Heart left ventricle (tissue), 13 donors: ENCODE measurements at regions not wholly inside any gene's neighbourhood (a gene's known extent, or its start where the extent isn't known, plus 50 kb on each side); places are given as distances from the start of the nearest gene placed in this dataset.

Experiments
- POLR2A ChIP-seq, 2 donors: fragments of 450-650 bp; IDR thresholded peaks; one replicate each; pipeline ENCODE4 v1.6.1; 2017; ENCODE audit warnings: antibody characterized with exemption in 2 of 2, mild to moderate bottlenecking in 2 of 2, moderate library complexity in 2 of 2
- TF ChIP-seq, protein P1 (sequence below), 12 donors: fragments of 200-600 bp; sonication (generic) in 4 of 12; IDR thresholded peaks; one replicate each; pipeline versions ENCODE4 v1.5.0 to v1.8.0; 2018 to 2022; ENCODE audit warnings: antibody characterized with exemption in 12 of 12, mild to moderate bottlenecking in 5 of 12
- donor health status: ischemic (EF 13 %, LVEDD 7.1; RV severe dilation, severe dysfunction).
- donor health status: DM: no; HTN: yes; CAD: no.
- donor health status: DM: no; HTN: no; CAD: no.
- donor health status: ischemic (EF 25% LVEDD 6.9; RV normal size, moderate dysfunction).
- donor health status: ischemic (EF 25% LVEDD 5.7; RV mildly dilated, moderate dysfunction).
- donor health status: ischemic (EF 35%, LVEDD 5.7; RV mildly dilated, moderate dysfunction).
- donor health status: nonischemic (EF 11% LVEDD 7.7; RV severe dilation, severe dysfunction).
- donor health status: DM: yes; HTN: yes; CAD: no.
- donor health status: PGD.
- donor health status: ischemic (EF 29% LVEDD 5.4; RV normal size, mild dysfunction).
- donor health status: nonischemic (EF 23%, LVEDD 6.1; RV moderate dilation, normal function).

DNA sequence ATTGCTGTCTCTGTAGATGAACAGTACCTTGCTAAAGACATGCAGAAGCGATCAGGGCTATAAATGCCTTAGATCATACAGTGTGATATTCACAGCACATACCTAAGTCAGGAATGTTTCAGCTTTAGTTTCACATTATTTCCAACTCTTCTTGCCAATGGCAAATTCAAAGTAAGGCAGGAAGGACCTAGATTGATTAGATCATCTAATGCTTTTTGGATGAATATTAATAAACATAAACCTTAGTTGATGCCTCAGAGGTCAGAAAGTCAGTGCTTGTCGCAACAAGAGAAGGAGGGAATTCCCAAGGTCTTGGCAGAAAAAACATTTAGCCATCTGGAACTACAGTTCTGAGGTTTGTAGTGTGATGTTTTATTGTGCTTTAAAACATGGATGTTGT, 122.3 kb downstream of the TNFSF18 start:
- TF ChIP-seq, protein P1, sequence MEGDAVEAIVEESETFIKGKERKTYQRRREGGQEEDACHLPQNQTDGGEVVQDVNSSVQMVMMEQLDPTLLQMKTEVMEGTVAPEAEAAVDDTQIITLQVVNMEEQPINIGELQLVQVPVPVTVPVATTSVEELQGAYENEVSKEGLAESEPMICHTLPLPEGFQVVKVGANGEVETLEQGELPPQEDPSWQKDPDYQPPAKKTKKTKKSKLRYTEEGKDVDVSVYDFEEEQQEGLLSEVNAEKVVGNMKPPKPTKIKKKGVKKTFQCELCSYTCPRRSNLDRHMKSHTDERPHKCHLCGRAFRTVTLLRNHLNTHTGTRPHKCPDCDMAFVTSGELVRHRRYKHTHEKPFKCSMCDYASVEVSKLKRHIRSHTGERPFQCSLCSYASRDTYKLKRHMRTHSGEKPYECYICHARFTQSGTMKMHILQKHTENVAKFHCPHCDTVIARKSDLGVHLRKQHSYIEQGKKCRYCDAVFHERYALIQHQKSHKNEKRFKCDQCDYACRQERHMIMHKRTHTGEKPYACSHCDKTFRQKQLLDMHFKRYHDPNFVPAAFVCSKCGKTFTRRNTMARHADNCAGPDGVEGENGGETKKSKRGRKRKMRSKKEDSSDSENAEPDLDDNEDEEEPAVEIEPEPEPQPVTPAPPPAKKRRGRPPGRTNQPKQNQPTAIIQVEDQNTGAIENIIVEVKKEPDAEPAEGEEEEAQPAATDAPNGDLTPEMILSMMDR (IDR thresholded peaks at IDR 0.05), result no peak
- TF ChIP-seq POLR2A (IDR thresholded peaks at IDR 0.05), result no peak
